HepG2 (cell line): ENCODE measurements at regions not wholly inside any gene's neighbourhood (a gene's known extent, or its start where the extent isn't known, plus 50 kb on each side); places are given as distances from the start of the nearest gene placed in this dataset.

Experiments used
- ATAC-seq: fragments of 200-7000 bp; cut with Tn5 transposase; 3 replicates; pipeline ENCODE4 v1.9.1; 2020; ENCODE audit warnings: mild to moderate bottlenecking, moderate library complexity
- BruUV-seq: library from RNA; stranded (reverse); fragments of 400-500 nt; replicated peaks from 2 replicates; lab custom pipeline; 2021; lab: Mats Ljungman, UMichigan
- CTCF ChIA-PET: fragments of 300-600 bp; formaldehyde crosslinking; extraction: SDS; loops from one replicate; lab custom pipeline; 2021; ENCODE audit warnings: low total read pairs, inconsistent platforms, low intra/inter-chr PET ratio; lab: Yijun Ruan, JAX
- POLR2A ChIA-PET: fragments of 350-600 bp; sonication (Branson Sonifier 250); formaldehyde crosslinking; loops from one replicate; lab custom pipeline; 2020; ENCODE audit warnings: antibody characterized with exemption, inconsistent platforms; lab: Yijun Ruan, JAX
- DNase-seq: peaks from one replicate; pipeline ENCODE4 v3.0.0-alpha.2; 2015; ENCODE audit warnings: low spot score
- FAIRE-seq: peaks from 3 replicates; lab custom pipeline; 2011; peaks lifted over from hg19 to GRCh38; lab: Jason Lieb, UNC
- H2AFZ ChIP-seq: one replicate; pipeline ENCODE4 v1.6.1; 2011; ENCODE audit warnings: low read length, inconsistent platforms
- H3K27ac ChIP-seq: fragments of 300-600 bp; 3 replicates; pipeline ENCODE4 v1.8.0; 2011; ENCODE audit warnings: mixed run types, mild to moderate bottlenecking, mixed read lengths, low read length, inconsistent platforms; ENCODE audit not compliant: insufficient read depth; ENCODE audit errors: extremely low read length
- H3K27me3 ChIP-seq, 2 experiments: fragments of 200-600 bp in 1 of 2; 2 replicates in 1 of 2; 3 replicates in 1 of 2; pipeline versions ENCODE4 v1.6.0 to v1.8.0; 2011; ENCODE audit warnings: low read length in 2 of 2, mild to moderate bottlenecking in 2 of 2, moderate library complexity in 2 of 2, inconsistent platforms in 1 of 2; ENCODE audit not compliant: insufficient read depth in 2 of 2, control insufficient read depth in 1 of 2
- H3K36me3 ChIP-seq, 2 experiments: fragments of 200-600 bp in 1 of 2; replicated peaks in 1 of 2; 2 replicates in 1 of 2; 3 replicates in 1 of 2; pipeline versions ENCODE4 v1.5.1 to v1.8.0; 2011; ENCODE audit warnings: low read length in 2 of 2, inconsistent platforms in 1 of 2; ENCODE audit not compliant: insufficient read depth in 2 of 2, control insufficient read depth in 1 of 2
- H3K4me1 ChIP-seq: 2 replicates; pipeline ENCODE4 v1.5.1; 2012; ENCODE audit warnings: low read length, inconsistent platforms; ENCODE audit not compliant: insufficient read depth
- H3K4me2 ChIP-seq: 2 replicates; pipeline ENCODE4 v1.6.0; 2011; ENCODE audit warnings: low read depth, low read length, inconsistent platforms
- H3K4me3 ChIP-seq, 3 experiments: fragments of 200-600 bp in 1 of 3; sonication (generic), shearing (Covaris generic) in 1 of 3; replicated peaks in 1 of 3; 2 replicates each; pipeline ENCODE4 v1.5.1; 2011 to 2016; ENCODE audit warnings: low read length in 3 of 3, inconsistent platforms in 2 of 3, low read depth in 2 of 3, mild to moderate bottlenecking in 2 of 3, control low read depth in 1 of 3, mixed read lengths in 1 of 3; ENCODE audit not compliant: insufficient read depth in 1 of 3
- H3K79me2 ChIP-seq: one replicate; pipeline ENCODE4 v1.6.1; 2011; ENCODE audit warnings: low read length, inconsistent platforms; ENCODE audit not compliant: insufficient read depth
- H3K9ac ChIP-seq: 2 replicates; pipeline ENCODE4 v1.6.0; 2011; ENCODE audit warnings: mild to moderate bottlenecking, low read depth, low read length, inconsistent platforms; ENCODE audit not compliant: insufficient read depth
- H3K9me3 ChIP-seq: 2 replicates; pipeline ENCODE4 v1.5.1; 2012; ENCODE audit warnings: mild to moderate bottlenecking, low read length
- H4K20me1 ChIP-seq: 2 replicates; pipeline ENCODE4 v1.6.0; 2011; ENCODE audit warnings: inconsistent platforms, mild to moderate bottlenecking, low read length, moderate library complexity; ENCODE audit not compliant: insufficient read depth
- CENPX ChIP-seq: sonication (generic); formaldehyde crosslinking; IDR thresholded peaks from 2 replicates; pipeline ENCODE4 v1.9.0; 2021; ENCODE audit warnings: mild to moderate bottlenecking, missing genetic modification reagents, moderate library complexity
- DNMT3B ChIP-seq: conservative IDR thresholded peaks from 2 replicates; pipeline ENCODE4 v1.6.1; 2016; ENCODE audit warnings: missing biosample characterization, control low read depth
- MED8 ChIP-seq: sonication (generic); formaldehyde crosslinking; IDR thresholded peaks from 2 replicates; pipeline ENCODE4 v1.8.1; 2023; ENCODE audit warnings: mild to moderate bottlenecking, missing genetic modification reagents; ENCODE audit not compliant: insufficient replicate concordance
- NFIC ChIP-seq: IDR thresholded peaks from 2 replicates; pipeline ENCODE4 v1.6.1; 2012; ENCODE audit warnings: mild to moderate bottlenecking, low read length, inconsistent platforms
- TBX3 ChIP-seq: fragments of 450-650 bp; IDR thresholded peaks from 2 replicates; pipeline ENCODE4 v1.6.1; 2017; ENCODE audit warnings: antibody characterized with exemption, mild to moderate bottlenecking, inconsistent platforms, borderline replicate concordance
- ZC3H13 ChIP-seq: sonication (generic); formaldehyde crosslinking; IDR thresholded peaks from 2 replicates; pipeline ENCODE4 v1.8.1; 2023; ENCODE audit warnings: mild to moderate bottlenecking, missing genetic modification reagents, moderate library complexity
- ZNF205 ChIP-seq: IDR thresholded peaks from 2 replicates; pipeline ENCODE4 v1.6.1; 2018; ENCODE audit warnings: missing biosample characterization, missing genetic modification reagents
- ZNF326 ChIP-seq: sonication (generic); formaldehyde crosslinking; IDR thresholded peaks from 2 replicates; pipeline ENCODE4 v1.4.0; 2020; ENCODE audit warnings: missing genetic modification reagents, borderline replicate concordance
- ZNF383 ChIP-seq: sonication (generic); formaldehyde crosslinking; IDR thresholded peaks from 2 replicates; pipeline ENCODE4 v1.4.0; 2020; ENCODE audit warnings: missing genetic modification reagents, mild to moderate bottlenecking, borderline replicate concordance
- ZNF616 ChIP-seq: sonication (generic); formaldehyde crosslinking; IDR thresholded peaks from 2 replicates; pipeline ENCODE4 v1.5.0; 2020; ENCODE audit warnings: low read depth, mild to moderate bottlenecking, missing genetic modification reagents
- ZNF674 ChIP-seq: sonication (generic); formaldehyde crosslinking; IDR thresholded peaks from 2 replicates; pipeline ENCODE4 v1.5.0; 2020; ENCODE audit warnings: low read depth, mild to moderate bottlenecking, missing genetic modification reagents
- ZNF724P ChIP-seq: sonication (generic); formaldehyde crosslinking; IDR thresholded peaks from 2 replicates; pipeline ENCODE4 v1.8.0; 2022; ENCODE audit warnings: missing genetic modification reagents, borderline replicate concordance
- WGBS: methylation state at CpG from one replicate; pipeline ENCODE4 v1.1.6; 2017; ENCODE audit warnings: low lambda C conversion rate; 5-methylcytosine and 5-hydroxymethylcytosine counted together
- in situ Hi-C: cut with HindIII; loops from 2 replicates; pipeline ENCODE4 v1.10.0; 2017; ENCODE audit warnings: low pct_unique_long_range_greater_than_20kb; ENCODE audit not compliant: extremely low pct_ligation_motif_present
- intact Hi-C: fragments of 100-400 bp; cut with micrococcal nuclease; formaldehyde crosslinking; loops from one replicate; pipeline ENCODE4 v1.10.0; 2022; ENCODE audit not compliant: unreplicated experiment
- TF ChIP-seq, protein P1 (sequence below): IDR thresholded peaks from 2 replicates; pipeline ENCODE4 v1.6.1; 2018; ENCODE audit warnings: missing genetic modification reagents, mild to moderate bottlenecking, missing compliant biosample characterization
- TF ChIP-seq, protein P2 (sequence below): sonication (generic); formaldehyde crosslinking; IDR thresholded peaks from 2 replicates; pipeline ENCODE4 v1.4.0; 2020; ENCODE audit warnings: mild to moderate bottlenecking, missing genetic modification reagents
- TF ChIP-seq, protein P3 (sequence below): sonication (generic); formaldehyde crosslinking; IDR thresholded peaks from 2 replicates; pipeline ENCODE4 v1.4.0; 2020; ENCODE audit warnings: low read depth, mild to moderate bottlenecking, missing genetic modification reagents
- TF ChIP-seq, protein P4 (sequence below): sonication (generic); formaldehyde crosslinking; IDR thresholded peaks from 2 replicates; pipeline ENCODE4 v1.4.0; 2020; ENCODE audit warnings: missing genetic modification reagents, borderline replicate concordance
- TF ChIP-seq, protein P5 (sequence below): sonication (generic); formaldehyde crosslinking; IDR thresholded peaks from 2 replicates; pipeline ENCODE4 v1.4.0; 2020; ENCODE audit warnings: missing genetic modification reagents, low read depth, mild to moderate bottlenecking, borderline replicate concordance

DNA sequence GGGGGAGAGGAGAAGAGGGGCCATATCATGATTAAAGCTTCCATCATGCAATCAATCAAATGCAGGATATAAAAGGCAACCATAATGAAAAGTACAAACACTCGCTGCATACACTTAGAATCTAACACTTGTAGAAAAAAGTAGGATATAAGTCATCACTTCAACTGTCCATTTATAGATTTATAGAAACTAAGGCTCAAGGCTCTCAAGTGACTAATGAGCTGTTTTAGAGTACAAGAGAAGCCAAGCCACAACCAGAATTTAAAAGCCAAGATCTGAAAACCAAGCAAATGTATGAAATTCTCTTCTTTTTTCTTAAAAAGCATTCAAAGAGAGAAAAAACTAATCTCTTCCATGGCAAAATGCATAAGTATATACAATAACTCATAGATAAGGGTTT, 160.2 kb upstream of the BLID start (continued):
- TF ChIP-seq, protein P1, sequence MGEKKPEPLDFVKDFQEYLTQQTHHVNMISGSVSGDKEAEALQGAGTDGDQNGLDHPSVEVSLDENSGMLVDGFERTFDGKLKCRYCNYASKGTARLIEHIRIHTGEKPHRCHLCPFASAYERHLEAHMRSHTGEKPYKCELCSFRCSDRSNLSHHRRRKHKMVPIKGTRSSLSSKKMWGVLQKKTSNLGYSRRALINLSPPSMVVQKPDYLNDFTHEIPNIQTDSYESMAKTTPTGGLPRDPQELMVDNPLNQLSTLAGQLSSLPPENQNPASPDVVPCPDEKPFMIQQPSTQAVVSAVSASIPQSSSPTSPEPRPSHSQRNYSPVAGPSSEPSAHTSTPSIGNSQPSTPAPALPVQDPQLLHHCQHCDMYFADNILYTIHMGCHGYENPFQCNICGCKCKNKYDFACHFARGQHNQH: no peak
- TF ChIP-seq ZNF326 (CRISPR knock-in tag) (no peak), ZNF205 (CRISPR knock-in tag) (no peak)
- TF ChIP-seq, protein P2, sequence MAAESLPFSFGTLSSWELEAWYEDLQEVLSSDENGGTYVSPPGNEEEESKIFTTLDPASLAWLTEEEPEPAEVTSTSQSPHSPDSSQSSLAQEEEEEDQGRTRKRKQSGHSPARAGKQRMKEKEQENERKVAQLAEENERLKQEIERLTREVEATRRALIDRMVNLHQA: no peak

DNA sequence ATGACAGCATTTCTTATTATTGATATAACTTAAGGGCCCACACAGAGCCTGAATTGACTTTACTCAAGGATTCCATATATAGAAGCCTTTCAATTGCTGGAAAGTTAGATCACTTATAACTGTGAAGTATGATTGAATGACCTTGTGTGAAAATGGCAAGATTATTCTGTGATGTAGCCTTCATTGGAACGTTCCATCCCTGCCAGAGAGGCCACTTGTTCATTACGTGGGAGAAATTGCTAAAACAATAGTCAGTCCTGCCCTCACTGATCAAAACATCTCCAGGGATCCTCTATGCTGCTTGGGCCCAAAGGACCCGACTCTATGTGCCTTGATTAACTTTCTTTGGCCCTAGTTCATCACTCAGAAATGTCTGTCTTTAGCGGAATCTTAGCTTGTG, 159.5 kb upstream of the BLID start:
- ATAC-seq (no peak), FAIRE-seq (no peak), DNase-seq (no peak)
- WGBS: 9% methylated on average over 4 of the region's 4 CpGs
- Histone ChIP-seq H3K4me2 (no peak overlapping the region), H2AFZ (no peak overlapping the region), H3K36me3 (no peaks in the 10 kb centered on the region), H4K20me1 (no peaks in the 10 kb centered on the region), H3K4me3 (no peak overlapping the region), H3K9me3 (no peaks in the 10 kb centered on the region), H3K4me1 (no peaks in the 10 kb centered on the region), H3K79me2 (no peaks in the 10 kb centered on the region), H3K27ac (no peak overlapping the region), H3K27me3 (no peaks in the 10 kb centered on the region), H3K9ac (no peak overlapping the region)
- no TSS peak for BruUV-seq
- in situ Hi-C loops: no loop called here
- CTCF ChIA-PET: no interaction called here
- intact Hi-C loops: no loop called here
- POLR2A ChIA-PET: no interaction called here
- TF ChIP-seq, protein P3, sequence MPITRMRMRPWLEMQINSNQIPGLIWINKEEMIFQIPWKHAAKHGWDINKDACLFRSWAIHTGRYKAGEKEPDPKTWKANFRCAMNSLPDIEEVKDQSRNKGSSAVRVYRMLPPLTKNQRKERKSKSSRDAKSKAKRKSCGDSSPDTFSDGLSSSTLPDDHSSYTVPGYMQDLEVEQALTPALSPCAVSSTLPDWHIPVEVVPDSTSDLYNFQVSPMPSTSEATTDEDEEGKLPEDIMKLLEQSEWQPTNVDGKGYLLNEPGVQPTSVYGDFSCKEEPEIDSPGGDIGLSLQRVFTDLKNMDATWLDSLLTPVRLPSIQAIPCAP (CRISPR knock-in tag): no peak
- TF ChIP-seq CENPX (CRISPR knock-in tag): no peak
- no peak for TF ChIP-seq ZNF674 (CRISPR knock-in tag)
- no peak for TF ChIP-seq DNMT3B
- no peak for TF ChIP-seq NFIC
- TF ChIP-seq MED8: no peak
- no peak for TF ChIP-seq TBX3
- TF ChIP-seq, protein P4, sequence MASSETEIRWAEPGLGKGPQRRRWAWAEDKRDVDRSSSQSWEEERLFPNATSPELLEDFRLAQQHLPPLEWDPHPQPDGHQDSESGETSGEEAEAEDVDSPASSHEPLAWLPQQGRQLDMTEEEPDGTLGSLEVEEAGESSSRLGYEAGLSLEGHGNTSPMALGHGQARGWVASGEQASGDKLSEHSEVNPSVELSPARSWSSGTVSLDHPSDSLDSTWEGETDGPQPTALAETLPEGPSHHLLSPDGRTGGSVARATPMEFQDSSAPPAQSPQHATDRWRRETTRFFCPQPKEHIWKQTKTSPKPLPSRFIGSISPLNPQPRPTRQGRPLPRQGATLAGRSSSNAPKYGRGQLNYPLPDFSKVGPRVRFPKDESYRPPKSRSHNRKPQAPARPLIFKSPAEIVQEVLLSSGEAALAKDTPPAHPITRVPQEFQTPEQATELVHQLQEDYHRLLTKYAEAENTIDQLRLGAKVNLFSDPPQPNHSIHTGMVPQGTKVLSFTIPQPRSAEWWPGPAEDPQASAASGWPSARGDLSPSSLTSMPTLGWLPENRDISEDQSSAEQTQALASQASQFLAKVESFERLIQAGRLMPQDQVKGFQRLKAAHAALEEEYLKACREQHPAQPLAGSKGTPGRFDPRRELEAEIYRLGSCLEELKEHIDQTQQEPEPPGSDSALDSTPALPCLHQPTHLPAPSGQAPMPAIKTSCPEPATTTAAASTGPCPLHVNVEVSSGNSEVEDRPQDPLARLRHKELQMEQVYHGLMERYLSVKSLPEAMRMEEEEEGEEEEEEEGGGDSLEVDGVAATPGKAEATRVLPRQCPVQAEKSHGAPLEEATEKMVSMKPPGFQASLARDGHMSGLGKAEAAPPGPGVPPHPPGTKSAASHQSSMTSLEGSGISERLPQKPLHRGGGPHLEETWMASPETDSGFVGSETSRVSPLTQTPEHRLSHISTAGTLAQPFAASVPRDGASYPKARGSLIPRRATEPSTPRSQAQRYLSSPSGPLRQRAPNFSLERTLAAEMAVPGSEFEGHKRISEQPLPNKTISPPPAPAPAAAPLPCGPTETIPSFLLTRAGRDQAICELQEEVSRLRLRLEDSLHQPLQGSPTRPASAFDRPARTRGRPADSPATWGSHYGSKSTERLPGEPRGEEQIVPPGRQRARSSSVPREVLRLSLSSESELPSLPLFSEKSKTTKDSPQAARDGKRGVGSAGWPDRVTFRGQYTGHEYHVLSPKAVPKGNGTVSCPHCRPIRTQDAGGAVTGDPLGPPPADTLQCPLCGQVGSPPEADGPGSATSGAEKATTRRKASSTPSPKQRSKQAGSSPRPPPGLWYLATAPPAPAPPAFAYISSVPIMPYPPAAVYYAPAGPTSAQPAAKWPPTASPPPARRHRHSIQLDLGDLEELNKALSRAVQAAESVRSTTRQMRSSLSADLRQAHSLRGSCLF (CRISPR knock-in tag): no peak
- TF ChIP-seq ZC3H13: no peak
- no peak for TF ChIP-seq ZNF383 (CRISPR knock-in tag)
- TF ChIP-seq ZNF616 (CRISPR knock-in tag): no peak
- no peak for TF ChIP-seq ZNF724P (CRISPR knock-in tag)
- TF ChIP-seq, protein P5, sequence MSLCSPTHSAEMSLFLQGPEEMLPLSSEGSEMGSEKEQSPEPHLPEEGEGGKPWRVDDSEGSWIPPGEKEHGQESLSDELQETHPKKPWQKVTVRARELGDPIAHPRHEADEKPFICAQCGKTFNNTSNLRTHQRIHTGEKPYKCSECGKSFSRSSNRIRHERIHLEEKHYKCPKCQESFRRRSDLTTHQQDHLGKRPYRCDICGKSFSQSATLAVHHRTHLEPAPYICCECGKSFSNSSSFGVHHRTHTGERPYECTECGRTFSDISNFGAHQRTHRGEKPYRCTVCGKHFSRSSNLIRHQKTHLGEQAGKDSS: no peak
